ENCODE measurements at regions not wholly inside any gene's neighbourhood (a gene's known extent, or its start where the extent isn't known, plus 50 kb on each side); places are given as distances from the start of the nearest gene placed in this dataset.

DNA sequence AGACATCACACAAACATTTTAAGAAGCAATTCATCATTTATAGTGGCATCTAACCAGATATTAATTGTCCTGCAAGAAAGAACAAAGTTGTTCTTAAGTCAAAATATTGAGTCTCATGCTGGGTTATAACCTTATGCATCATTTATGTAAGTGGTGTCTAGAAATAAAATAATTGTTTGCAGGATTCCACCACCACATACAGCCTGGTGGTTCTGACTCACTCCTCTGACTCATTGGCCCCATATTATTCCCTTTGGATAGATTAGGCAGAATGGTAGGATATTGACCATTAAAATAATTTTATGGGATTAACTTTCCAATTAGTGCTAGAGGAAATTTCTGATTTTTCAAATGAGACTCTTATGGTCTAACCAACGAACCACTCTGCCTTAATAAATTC lies 384.5 kb downstream of the GRXCR1 start:
- Mint-ChIP-seq H3K4me1 (no peaks in the 10 kb centered on the region), H3K27ac (no peak overlapping the region), H3K4me3 (no peak overlapping the region), H3K9me3 (peaks cover 3% of the 10 kb centered on the region), H3K36me3 (no peaks in the 10 kb centered on the region), H3K27me3 (no peaks in the 10 kb centered on the region)
- ATAC-seq, result no peak

DNA sequence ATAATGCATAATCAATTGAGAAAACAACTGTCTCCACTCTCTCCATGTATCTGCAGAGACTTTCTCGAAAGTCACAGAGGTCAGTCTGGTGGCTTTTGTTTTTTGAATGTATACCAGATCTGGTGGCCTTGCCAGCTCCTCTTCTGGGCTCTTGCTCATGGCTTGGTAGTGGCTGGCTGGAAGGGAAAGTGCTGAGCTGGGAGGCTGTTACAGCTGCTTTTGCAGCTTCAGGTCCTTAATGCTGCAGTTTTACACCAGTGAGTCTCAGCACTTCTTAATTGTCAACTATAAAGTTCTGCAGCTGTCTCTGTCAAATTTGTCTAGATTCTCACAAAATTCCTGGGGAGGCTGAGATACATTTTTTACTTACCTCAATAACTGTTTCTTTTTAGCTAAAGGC lies 390.0 kb downstream of the GRXCR1 start:
- no peaks in the 10 kb centered on the region for H3K27me3 Mint-ChIP-seq
- H3K36me3 Mint-ChIP-seq, result no peaks in the 10 kb centered on the region
- no peak overlapping the region for H3K4me3 Mint-ChIP-seq
- H3K9me3 Mint-ChIP-seq, result peaks cover 3% of the 10 kb centered on the region
- no peak for ATAC-seq
- H3K4me1 Mint-ChIP-seq, result no peaks in the 10 kb centered on the region
- H3K27ac Mint-ChIP-seq, result no peak overlapping the region

DNA sequence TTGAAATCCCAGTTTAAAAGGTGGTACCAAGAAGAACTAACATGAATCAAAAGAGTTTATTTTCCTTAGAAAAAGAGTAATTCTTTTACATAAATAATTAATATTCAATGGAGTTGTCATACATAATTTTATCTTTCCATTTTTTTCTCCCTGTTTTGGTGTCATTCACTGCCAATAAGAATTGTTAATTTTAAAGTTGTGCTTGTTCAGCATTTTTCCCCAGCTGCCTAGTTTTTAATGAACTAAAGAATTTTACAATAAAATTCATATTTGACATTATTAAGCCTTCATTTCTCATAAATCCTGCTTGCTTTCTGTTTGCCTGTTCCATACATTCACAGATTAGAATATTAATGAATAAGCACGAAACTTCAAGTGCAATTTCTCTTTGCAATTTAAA lies 393.6 kb downstream of the GRXCR1 start:
- ATAC-seq, result no peak
- Mint-ChIP-seq H3K9me3 (peaks cover 3% of the 10 kb centered on the region), H3K27ac (no peak overlapping the region), H3K4me1 (no peaks in the 10 kb centered on the region), H3K27me3 (no peaks in the 10 kb centered on the region), H3K4me3 (no peak overlapping the region), H3K36me3 (no peaks in the 10 kb centered on the region)

DNA sequence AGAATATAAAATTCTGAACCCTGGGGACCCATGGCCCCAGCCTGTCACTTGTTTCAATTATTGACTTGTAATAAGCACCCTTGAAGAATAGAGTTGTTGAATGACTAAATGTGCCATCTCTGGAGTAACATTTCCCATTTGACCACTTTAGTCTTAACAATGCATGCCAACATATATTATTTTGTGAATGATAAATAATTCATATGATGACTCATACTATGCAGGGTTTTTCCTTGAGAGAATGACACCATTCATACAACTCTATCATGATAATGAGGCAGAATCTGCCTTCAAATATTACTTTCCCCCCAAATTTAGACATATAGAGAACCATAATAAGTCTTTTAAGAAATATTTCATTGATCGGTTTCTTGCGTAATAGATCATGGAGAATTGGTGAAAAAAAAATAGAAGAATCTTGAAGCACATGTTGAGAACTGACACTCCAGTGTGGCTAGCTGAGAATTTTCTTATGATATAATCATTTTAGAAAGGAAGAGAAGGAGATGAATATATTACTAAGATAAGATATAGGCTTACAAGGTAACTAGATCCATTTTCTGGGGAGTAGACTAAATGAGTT lies 404.5 kb downstream of the GRXCR1 start:
- no peak for ATAC-seq
- Mint-ChIP-seq H3K9me3 (no peaks in the 10 kb centered on the region), H3K4me1 (no peaks in the 10 kb centered on the region)

DNA sequence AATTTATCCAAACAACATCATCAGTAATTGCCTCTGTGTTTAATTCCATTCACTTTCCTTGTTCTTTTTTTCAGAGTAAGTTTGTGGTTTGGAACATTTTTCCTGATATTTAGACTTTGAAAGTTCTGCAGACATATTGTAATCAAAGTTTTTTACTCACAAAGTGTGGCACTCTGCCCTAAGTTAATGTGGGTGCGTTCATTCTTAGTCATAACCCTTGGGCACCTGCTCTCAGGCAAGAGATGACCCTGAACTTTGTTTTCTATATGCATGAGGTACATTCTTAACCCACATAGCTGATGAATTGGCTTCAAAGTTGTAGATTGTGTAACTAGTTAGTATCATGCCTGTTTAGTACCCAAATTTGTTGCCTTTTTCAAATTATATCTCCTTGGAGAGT lies 424.3 kb downstream of the GRXCR1 start:
- no peak for ATAC-seq
- H3K4me3 Mint-ChIP-seq, result no peak overlapping the region
- no peaks in the 10 kb centered on the region for H3K36me3 Mint-ChIP-seq
- no peaks in the 10 kb centered on the region for H3K27me3 Mint-ChIP-seq
- H3K9me3 Mint-ChIP-seq, result peaks cover 3% of the 10 kb centered on the region
- H3K4me1 Mint-ChIP-seq, result no peaks in the 10 kb centered on the region
- H3K27ac Mint-ChIP-seq, result no peak overlapping the region

More for the DNA sequence above, 404.5 kb downstream of the GRXCR1 start:
- Mint-ChIP-seq H3K4me3 (no peak overlapping the region), H3K27ac (no peak overlapping the region), H3K27me3 (no peaks in the 10 kb centered on the region), H3K36me3 (no peaks in the 10 kb centered on the region)

DNA sequence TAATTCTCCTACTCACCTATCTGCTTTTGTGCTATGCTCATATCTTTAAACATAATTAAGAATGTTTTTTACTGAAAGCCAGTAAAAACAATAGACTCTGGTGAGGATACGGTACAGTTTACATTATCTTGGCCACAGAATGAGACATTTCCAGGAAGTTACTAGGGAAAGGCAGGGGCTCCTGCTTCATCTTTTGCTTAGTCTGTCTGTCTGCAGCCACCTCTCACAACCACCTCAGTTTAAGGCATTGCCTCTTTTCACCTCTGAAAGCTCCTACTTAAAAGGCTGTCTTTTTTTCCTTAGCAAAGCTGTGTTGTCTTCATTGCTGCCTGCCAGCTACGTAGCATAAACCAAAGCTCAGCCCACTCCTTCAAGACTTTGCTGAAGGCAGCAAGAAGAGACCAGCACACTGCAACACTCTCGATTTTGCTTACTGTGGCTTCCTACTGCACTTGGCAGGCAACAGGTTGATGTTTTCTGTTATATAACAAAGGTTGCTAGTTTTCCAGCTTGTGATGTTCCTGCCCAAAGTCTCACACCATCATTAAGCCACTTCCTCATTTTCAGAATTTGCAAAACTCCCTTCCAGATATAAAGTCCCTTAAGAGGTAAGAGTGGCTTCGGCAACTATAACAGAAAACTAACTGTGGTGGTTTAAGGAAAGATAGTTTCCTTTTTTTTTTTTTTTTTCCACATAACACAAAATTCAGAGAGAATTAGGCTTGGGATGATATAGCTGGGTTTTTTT lies 432.9 kb downstream of the GRXCR1 start:
- Mint-ChIP-seq H3K27ac (no peak overlapping the region), H3K4me3 (no peak overlapping the region), H3K9me3 (no peaks in the 10 kb centered on the region), H3K36me3 (no peaks in the 10 kb centered on the region), H3K27me3 (no peaks in the 10 kb centered on the region), H3K4me1 (peaks cover 6% of the 10 kb centered on the region)
- peak; percentile 24 for ATAC-seq

DNA sequence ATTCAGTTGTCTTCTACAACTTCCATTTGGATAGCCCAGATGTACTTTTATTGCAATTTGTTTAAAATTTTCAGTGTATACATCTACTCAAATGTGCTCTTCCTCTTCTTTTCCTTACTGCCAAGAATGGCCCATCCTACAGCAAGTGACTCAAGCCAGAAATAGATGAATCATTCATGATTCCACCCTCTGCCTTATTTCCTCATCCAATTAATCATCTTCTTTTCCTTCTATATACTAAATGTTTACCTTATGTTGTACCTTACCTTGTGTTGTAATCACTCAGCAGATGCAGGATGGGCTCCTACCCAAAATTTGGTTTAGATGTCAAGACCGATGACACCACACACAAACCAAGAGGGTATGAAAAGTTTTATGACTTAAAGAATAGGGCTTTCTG lies 437.8 kb downstream of the GRXCR1 start:
- H3K9me3 Mint-ChIP-seq, result no peaks in the 10 kb centered on the region
- no peaks in the 10 kb centered on the region for H3K36me3 Mint-ChIP-seq
- H3K4me3 Mint-ChIP-seq, result no peak overlapping the region
- H3K27ac Mint-ChIP-seq, result no peak overlapping the region
- no peak for ATAC-seq
- H3K4me1 Mint-ChIP-seq, result peaks cover 5% of the 10 kb centered on the region
- H3K27me3 Mint-ChIP-seq, result no peaks in the 10 kb centered on the region

DNA sequence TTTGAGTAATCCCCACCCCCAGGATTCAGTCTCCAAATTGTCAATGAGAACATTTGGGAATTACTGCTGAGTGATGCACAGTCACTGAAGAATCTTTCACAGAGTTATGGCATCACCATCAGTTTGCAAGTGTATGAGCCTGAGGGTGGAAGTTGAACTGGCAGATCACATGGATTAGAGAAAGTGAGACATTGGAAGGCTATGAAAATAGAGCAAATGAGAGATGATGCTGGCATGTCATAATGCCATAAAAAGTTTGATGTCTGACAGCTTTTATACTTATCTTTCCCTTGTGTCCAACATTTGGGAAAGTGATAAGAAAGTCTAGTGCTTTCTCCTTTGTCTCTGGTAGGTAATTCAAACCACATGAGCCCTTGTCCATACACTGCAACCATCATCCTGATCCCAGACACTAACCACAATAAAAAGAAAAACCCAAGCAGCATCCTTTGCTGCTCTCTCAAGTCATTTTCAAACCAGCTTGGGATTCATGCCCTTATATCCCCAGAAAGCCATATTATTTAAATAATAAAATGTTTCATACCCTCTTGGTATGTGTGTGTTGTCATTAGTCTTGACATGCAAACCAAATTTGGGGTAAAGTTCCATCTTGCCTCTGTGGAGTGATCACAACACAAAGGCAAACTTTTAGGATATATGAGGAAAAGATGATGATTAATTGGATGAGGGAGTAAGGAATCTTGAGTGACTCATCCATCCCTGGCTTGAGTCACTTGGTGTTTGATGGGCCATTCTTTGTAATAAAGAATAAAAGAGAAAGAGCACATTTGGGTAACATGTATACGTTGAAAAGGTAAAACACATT lies 438.9 kb downstream of the GRXCR1 start:
- no peaks in the 10 kb centered on the region for H3K36me3 Mint-ChIP-seq
- no peak overlapping the region for H3K4me3 Mint-ChIP-seq
- H3K9me3 Mint-ChIP-seq, result no peaks in the 10 kb centered on the region
- H3K4me1 Mint-ChIP-seq, result no peaks in the 10 kb centered on the region
- no peaks in the 10 kb centered on the region for H3K27me3 Mint-ChIP-seq
- no peak overlapping the region for H3K27ac Mint-ChIP-seq
- no peak for ATAC-seq

DNA sequence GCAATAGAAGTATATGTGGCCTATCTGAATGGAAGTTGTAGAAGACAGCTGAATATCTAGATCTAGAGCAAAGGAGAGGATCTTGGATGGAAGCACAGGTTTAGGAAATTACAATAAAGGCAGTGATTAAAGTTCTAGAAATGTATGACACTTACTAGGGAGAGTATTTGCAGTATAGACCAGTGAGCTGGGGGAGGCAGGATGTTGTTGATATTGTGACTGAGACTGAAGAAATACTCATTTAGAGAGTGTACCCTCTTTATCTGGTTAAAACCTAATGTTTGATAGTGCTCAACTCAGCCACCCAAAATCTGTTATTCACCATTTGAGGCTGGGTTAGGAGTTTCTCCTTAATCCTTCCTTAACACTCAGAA lies 439.5 kb downstream of the GRXCR1 start:
- no peaks in the 10 kb centered on the region for H3K27me3 Mint-ChIP-seq
- H3K4me1 Mint-ChIP-seq, result no peaks in the 10 kb centered on the region
- H3K27ac Mint-ChIP-seq, result no peak overlapping the region
- no peaks in the 10 kb centered on the region for H3K9me3 Mint-ChIP-seq
- H3K4me3 Mint-ChIP-seq, result no peak overlapping the region
- ATAC-seq, result no peak
- no peaks in the 10 kb centered on the region for H3K36me3 Mint-ChIP-seq

DNA sequence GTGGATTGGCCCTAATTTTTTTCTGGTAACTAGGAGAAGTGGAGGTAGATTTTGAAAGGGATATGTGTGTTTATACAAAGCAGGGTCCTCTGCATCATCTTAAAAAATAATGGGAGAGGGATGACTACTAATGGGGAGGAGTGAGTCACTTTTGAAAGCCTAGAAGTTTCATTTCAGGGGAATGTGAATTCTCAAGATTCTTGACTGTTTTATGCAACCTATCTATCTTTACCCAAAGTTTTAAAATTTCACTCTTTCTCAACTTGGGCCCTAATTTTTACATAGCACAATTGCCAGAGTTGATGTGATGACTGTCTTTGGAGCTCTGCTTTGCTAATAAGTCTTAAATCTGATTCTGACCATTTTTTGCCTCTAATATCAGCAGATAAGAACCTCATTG lies 445.2 kb downstream of the GRXCR1 start:
- Mint-ChIP-seq H3K36me3 (no peaks in the 10 kb centered on the region), H3K27me3 (no peaks in the 10 kb centered on the region), H3K4me3 (no peak overlapping the region), H3K4me1 (no peaks in the 10 kb centered on the region), H3K9me3 (no peaks in the 10 kb centered on the region), H3K27ac (no peak overlapping the region)
- no peak for ATAC-seq

DNA sequence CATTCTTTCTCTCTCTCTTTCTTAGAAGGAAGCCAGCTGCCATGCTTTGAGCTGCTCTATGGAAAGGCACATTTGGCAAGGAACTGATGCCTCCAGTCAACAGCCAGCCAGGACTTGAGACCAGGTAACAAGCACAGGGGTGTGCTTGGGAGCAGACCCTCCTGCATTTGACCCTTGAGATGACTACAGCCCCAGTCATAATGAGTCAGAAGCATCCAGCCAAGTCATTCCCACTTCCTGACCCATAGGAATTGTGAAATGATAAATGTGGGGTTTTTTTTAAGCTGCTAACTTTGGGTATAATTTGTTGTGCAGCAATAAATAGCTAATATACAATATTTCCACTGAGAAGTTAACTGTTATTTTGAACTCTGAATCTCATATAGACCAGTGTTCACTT lies 446.9 kb downstream of the GRXCR1 start:
- Mint-ChIP-seq H3K27me3 (no peaks in the 10 kb centered on the region), H3K36me3 (no peaks in the 10 kb centered on the region), H3K4me1 (no peaks in the 10 kb centered on the region), H3K9me3 (no peaks in the 10 kb centered on the region), H3K27ac (no peak overlapping the region), H3K4me3 (no peak overlapping the region)
- no peak for ATAC-seq

DNA sequence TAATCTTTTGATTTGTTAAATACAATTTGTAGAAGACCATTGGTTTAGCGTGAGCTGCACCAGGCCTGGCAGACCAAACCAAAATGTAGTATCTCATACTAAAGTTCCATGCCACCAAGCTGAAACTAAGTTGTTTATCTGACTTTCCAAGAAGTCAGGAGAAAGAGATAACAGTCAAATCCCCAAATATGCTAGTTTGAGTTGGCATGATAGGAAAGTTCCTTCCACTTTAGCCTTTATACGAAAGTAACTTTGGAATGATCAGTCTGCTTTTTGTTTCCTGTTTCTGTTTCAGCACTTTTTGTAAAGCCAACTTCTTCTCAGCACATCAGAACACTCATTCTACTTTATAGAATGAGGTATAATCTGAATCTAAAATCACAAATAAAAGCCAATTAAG lies 449.2 kb downstream of the GRXCR1 start:
- H3K27ac Mint-ChIP-seq, result no peak overlapping the region
- no peaks in the 10 kb centered on the region for H3K36me3 Mint-ChIP-seq
- H3K4me1 Mint-ChIP-seq, result no peaks in the 10 kb centered on the region
- H3K27me3 Mint-ChIP-seq, result no peaks in the 10 kb centered on the region
- no peaks in the 10 kb centered on the region for H3K9me3 Mint-ChIP-seq
- ATAC-seq, result no peak
- H3K4me3 Mint-ChIP-seq, result no peak overlapping the region

DNA sequence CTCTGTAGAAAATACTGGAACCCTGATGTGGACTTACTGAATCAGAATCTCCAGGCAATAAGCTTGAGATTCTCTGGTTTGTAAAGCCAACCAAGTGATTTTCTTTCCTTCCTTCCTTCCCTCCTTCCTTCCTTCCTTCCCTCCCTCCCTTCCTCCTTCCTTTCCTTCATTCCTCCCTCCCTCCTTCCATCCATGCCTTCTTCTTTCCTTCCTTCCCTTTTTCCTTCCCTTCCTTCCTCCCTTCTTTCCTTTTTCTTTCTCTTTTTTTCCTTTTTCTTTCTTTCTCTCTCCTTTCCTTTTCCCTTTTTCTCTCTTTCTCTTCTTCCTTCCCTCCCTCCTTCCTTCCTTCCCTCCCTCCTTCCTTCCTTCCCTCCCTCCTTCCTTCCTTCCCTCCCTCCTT lies 450.8 kb downstream of the GRXCR1 start:
- no peak overlapping the region for H3K27ac Mint-ChIP-seq

DNA sequence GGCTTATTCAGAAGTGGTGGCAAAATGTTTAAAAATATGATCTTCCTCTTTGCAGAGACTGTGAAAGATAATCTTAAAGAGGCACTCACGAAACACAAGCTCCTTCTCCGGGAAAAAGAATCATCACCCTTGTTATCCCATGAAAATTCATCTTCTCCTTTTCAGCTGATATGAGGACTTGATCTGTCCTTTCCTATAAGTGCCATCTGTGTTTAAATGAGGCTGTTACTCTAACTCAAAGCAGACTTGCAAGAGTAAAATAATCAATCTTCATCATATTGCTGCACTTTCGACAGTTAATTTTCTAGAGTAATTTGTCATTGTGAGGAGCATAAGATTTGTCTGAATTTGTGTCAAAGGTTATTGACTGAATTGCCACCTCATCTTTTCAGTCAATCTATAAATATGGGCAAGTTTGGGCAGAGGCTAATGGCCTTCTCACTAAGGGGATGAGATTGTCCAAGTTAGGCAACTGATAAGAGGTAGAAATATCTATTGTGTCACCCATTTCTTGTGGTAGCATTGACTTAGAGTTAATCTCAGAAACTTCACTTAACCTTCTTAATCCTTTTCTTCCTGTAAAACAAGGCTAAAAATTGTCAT lies 452.9 kb downstream of the GRXCR1 start:
- no peak overlapping the region for H3K4me3 Mint-ChIP-seq
- H3K27me3 Mint-ChIP-seq, result no peaks in the 10 kb centered on the region
- no peak for ATAC-seq
- H3K4me1 Mint-ChIP-seq, result no peaks in the 10 kb centered on the region
- H3K27ac Mint-ChIP-seq, result no peak overlapping the region
- no peaks in the 10 kb centered on the region for H3K9me3 Mint-ChIP-seq
- H3K36me3 Mint-ChIP-seq, result no peaks in the 10 kb centered on the region

More for the DNA sequence above, 450.8 kb downstream of the GRXCR1 start:
- Mint-ChIP-seq H3K4me3 (no peak overlapping the region), H3K36me3 (no peaks in the 10 kb centered on the region), H3K27me3 (no peaks in the 10 kb centered on the region), H3K9me3 (no peaks in the 10 kb centered on the region), H3K4me1 (no peaks in the 10 kb centered on the region)
- no peak for ATAC-seq

DNA sequence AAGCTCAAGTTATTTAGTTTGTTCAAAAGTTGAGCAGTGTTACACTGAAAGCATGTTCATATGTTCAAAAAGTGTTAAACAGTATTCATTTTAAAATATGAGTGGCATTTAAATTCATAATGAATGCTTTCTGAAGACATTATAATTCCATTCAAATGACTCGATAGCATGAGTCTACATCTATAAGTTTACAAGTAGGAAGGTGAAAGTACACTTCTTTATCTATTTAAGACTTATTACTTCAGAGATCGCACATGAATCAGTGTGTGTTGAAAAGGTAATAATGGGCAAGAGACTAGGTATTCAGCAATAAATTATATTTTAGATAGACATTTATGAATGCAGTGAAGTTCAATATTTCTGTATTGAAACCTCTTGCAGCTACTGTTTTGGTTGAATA lies 456.1 kb downstream of the GRXCR1 start:
- Mint-ChIP-seq H3K4me1 (no peaks in the 10 kb centered on the region), H3K36me3 (no peaks in the 10 kb centered on the region), H3K9me3 (no peaks in the 10 kb centered on the region), H3K27me3 (no peaks in the 10 kb centered on the region), H3K4me3 (no peak overlapping the region), H3K27ac (no peak overlapping the region)
- no peak for ATAC-seq
